Breast epithelium (tissue), 3 donors: ENCODE measurements at regions not wholly inside any gene's neighbourhood (a gene's known extent, or its start where the extent isn't known, plus 50 kb on each side); places are given as distances from the start of the nearest gene placed in this dataset.

Experiments
- POLR2A ChIP-seq: fragments of 450-650 bp; IDR thresholded peaks from one replicate; pipeline ENCODE4 v1.6.1; 2016; ENCODE audit warnings: antibody characterized with exemption, mild to moderate bottlenecking, moderate library complexity
- POLR2AphosphoS5 ChIP-seq, 3 donors: sonication (generic); formaldehyde crosslinking; IDR thresholded peaks; one replicate each; pipeline ENCODE4 v1.6.1; 2017; ENCODE audit warnings: antibody characterized with exemption in 3 of 3

- TF ChIP-seq POLR2AphosphoS5 (IDR thresholded peaks at IDR 0.05): no peak
- no peak for TF ChIP-seq POLR2A
Observed at GRCh38 chr2:12858786-12859185, 142.1 kb downstream of the TRIB2 start.
